ENCODE measurements at regions not wholly inside any gene's neighbourhood (a gene's known extent, or its start where the extent isn't known, plus 50 kb on each side); places are given as distances from the start of the nearest gene placed in this dataset.
A peak's percentile ranks its signal among the peaks of the same experiment; 100 is the strongest.
"Not testable (repeated sequence)": the region's sequence is repeated elsewhere in the genome, so short reads cannot be mapped to it uniquely, and the experiment has no call there.

GRCh38 chr11:92050305-92050704 lies 174.3 kb upstream of the FAT3 start:
- TF ChIP-seq, protein P1, sequence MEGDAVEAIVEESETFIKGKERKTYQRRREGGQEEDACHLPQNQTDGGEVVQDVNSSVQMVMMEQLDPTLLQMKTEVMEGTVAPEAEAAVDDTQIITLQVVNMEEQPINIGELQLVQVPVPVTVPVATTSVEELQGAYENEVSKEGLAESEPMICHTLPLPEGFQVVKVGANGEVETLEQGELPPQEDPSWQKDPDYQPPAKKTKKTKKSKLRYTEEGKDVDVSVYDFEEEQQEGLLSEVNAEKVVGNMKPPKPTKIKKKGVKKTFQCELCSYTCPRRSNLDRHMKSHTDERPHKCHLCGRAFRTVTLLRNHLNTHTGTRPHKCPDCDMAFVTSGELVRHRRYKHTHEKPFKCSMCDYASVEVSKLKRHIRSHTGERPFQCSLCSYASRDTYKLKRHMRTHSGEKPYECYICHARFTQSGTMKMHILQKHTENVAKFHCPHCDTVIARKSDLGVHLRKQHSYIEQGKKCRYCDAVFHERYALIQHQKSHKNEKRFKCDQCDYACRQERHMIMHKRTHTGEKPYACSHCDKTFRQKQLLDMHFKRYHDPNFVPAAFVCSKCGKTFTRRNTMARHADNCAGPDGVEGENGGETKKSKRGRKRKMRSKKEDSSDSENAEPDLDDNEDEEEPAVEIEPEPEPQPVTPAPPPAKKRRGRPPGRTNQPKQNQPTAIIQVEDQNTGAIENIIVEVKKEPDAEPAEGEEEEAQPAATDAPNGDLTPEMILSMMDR (IDR thresholded peaks at IDR 0.05; ENCODE audit: control insufficient read depth, extremely low read depth, insufficient read depth) = no peak
- no peak for DNase-seq (ENCODE audit: low read depth)
- H3K4me3 ChIP-seq (ENCODE audit: low read depth, low read length) = no peak overlapping the region

- H3K4me3 ChIP-seq (ENCODE audit: low read depth, low read length) = no peak overlapping the region
- no peak for DNase-seq (ENCODE audit: low read depth)
- TF ChIP-seq, protein P1 (IDR thresholded peaks at IDR 0.05; ENCODE audit: control insufficient read depth, extremely low read depth, insufficient read depth) = no peak
Measured at GRCh38 chr11:92048415-92048814, 176.2 kb upstream of the FAT3 start.

DNA sequence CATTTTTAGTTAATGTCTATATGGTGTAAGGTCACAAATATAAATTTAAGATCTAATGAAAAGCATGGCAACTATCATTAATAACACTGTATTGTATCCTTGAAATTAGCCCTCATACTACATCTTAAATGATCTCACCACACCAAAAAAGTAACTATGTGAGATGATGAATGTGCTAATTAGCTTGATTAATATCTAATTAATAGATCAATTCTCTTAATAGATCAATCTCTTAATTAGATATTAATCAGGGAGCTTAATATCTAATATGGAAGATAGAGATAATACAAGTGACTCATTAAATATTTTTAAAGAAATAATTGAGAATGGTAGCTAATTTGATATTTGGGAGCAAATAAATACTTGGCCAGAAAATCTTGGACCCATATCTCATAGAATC lies 178.5 kb upstream of the FAT3 start:
- H3K4me3 ChIP-seq (ENCODE audit: low read depth, low read length) = no peak overlapping the region
- TF ChIP-seq, protein P1 (IDR thresholded peaks at IDR 0.05; ENCODE audit: control insufficient read depth, extremely low read depth, insufficient read depth) = no peak
- DNase-seq (ENCODE audit: low read depth) = no peak

DNA sequence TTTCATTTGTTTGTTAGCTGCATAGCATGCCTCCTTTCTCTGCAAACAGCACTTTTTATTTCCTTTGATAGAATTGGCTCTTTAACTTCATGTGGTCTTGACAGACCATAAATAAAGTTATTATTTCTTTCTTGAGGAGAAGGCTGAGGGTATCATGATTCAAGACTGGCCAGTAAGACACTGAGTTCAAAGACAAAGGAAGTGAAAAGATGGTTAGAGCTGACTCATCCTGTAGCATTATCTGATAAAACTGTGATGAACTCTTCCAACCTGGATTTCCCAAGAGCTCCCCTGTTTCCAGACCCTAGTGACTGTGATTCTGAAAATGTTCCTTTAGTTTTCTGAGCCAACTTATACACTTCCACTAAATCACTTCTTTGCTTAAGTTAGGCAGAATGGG lies 179.3 kb upstream of the FAT3 start:
- no peak for DNase-seq (ENCODE audit: low read depth)
- H3K4me3 ChIP-seq (ENCODE audit: low read depth, low read length) = no peak overlapping the region
- TF ChIP-seq, protein P1 (IDR thresholded peaks at IDR 0.05; ENCODE audit: control insufficient read depth, extremely low read depth, insufficient read depth) = no peak

DNA sequence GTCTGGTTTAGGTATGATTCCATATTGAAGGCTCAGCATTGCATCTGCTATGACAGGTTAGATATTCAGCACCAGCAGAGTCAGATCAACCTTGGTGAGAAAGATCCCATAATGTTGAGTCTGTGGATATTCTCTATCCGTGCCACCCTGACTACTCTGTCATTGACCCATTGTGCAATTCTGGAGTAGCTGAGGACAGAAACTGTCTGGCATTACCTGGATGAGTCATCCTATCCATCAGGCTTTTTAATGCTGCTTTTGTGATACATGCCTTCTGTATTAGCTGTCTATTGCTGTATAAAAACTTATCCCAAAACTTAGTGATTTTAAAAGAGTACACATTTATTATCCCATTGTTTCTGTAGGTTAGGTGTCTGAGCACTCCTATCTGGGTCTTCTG lies 189.1 kb upstream of the FAT3 start:
- TF ChIP-seq, protein P1 (IDR thresholded peaks at IDR 0.05; ENCODE audit: control insufficient read depth, extremely low read depth, insufficient read depth) = no peak
- no peak overlapping the region for H3K4me3 ChIP-seq (ENCODE audit: low read depth, low read length)
- DNase-seq (ENCODE audit: low read depth) = no peak

GRCh38 chr11:92027136-92027535 lies 197.5 kb upstream of the FAT3 start:
- H3K4me3 ChIP-seq (ENCODE audit: low read depth, low read length) = peak overlapping the region; percentile 49
- not testable (repeated sequence) for DNase-seq (ENCODE audit: low read depth)

GRCh38 chr11:92026664-92027063 lies 198.0 kb upstream of the FAT3 start:
- peak overlapping the region; percentile 49 for H3K4me3 ChIP-seq (ENCODE audit: low read depth, low read length)
- DNase-seq (ENCODE audit: low read depth) = no peak
- TF ChIP-seq, protein P1 (IDR thresholded peaks at IDR 0.05; ENCODE audit: control insufficient read depth, extremely low read depth, insufficient read depth) = no peak

Measured in LNCaP clone FGC (cell line).